ENCODE measurements at regions not wholly inside any gene's neighbourhood (a gene's known extent, or its start where the extent isn't known, plus 50 kb on each side); places are given as distances from the start of the nearest gene placed in this dataset.

DNA sequence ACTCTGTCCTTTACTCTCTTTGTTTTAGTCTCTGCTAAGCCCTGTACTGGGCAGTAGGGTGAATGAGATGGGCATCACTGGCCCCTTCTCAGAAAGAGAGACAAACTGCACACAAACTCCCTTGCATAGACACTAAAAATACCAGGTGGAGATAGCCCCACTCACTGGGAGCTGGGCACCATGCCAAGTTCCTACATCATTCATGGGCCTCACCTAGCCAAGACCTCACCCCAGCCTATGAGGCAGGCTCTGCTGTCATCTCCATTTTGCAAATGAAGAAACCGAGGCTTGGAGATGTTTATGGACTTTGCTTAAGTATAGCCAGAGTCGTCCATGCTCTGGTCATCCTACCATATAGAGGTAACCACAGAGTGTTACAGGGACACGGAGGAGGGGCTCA is 499.8 kb upstream of the CDH11 start:
- WGBS, 2 donors: 53 to 73% methylated on average over 3 of the region's 3 CpGs
- H3K36me3 ChIP-seq (replicated peaks in 1 of 2; ENCODE audit: insufficient read depth in 1 of 2, low read depth in 2 of 2): no peaks in the 10 kb centered on the region
- DNase-seq: no peak
- no peak for ATAC-seq
- H3K9me3 ChIP-seq: no peaks in the 10 kb centered on the region
- H3K4me1 ChIP-seq: no peaks in the 10 kb centered on the region
- no peak overlapping the region for H3K4me3 ChIP-seq
- H3K27me3 ChIP-seq: no peaks in the 10 kb centered on the region
- intact Hi-C loops (cut with DNase I): no loop called here
- TF ChIP-seq POLR2A (IDR thresholded peaks at IDR 0.05): no peak
- TF ChIP-seq, protein P1, sequence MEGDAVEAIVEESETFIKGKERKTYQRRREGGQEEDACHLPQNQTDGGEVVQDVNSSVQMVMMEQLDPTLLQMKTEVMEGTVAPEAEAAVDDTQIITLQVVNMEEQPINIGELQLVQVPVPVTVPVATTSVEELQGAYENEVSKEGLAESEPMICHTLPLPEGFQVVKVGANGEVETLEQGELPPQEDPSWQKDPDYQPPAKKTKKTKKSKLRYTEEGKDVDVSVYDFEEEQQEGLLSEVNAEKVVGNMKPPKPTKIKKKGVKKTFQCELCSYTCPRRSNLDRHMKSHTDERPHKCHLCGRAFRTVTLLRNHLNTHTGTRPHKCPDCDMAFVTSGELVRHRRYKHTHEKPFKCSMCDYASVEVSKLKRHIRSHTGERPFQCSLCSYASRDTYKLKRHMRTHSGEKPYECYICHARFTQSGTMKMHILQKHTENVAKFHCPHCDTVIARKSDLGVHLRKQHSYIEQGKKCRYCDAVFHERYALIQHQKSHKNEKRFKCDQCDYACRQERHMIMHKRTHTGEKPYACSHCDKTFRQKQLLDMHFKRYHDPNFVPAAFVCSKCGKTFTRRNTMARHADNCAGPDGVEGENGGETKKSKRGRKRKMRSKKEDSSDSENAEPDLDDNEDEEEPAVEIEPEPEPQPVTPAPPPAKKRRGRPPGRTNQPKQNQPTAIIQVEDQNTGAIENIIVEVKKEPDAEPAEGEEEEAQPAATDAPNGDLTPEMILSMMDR (IDR thresholded peaks at IDR 0.05): no peak
- H3K27ac ChIP-seq: no peak overlapping the region

DNA sequence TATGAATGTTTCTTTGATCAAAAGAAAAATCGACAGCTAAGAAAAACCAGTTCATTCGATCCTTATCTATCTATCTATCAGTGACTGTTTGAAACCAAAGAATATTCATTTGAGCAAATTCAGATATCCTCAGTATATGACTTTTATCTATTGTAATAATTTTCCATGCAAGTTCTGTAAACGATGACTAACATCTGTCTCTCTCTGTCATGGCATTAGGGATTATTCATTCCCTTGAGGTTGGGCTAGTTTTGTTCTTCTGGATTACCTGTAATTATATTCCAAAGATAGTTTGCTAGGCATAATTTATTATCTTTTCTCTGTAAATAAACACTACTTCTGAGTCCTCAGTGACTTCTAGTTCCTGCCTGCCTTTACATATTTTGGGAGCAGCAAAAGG is 497.7 kb upstream of the CDH11 start:
- Histone ChIP-seq H3K36me3 (replicated peaks in 1 of 2; ENCODE audit: insufficient read depth in 1 of 2, low read depth in 2 of 2) (no peaks in the 10 kb centered on the region), H3K4me3 (no peak overlapping the region), H3K4me1 (no peaks in the 10 kb centered on the region), H3K9me3 (no peaks in the 10 kb centered on the region), H3K27ac (no peak overlapping the region), H3K27me3 (no peaks in the 10 kb centered on the region)
- TF ChIP-seq, protein P1 (IDR thresholded peaks at IDR 0.05): no peak
- no peak for TF ChIP-seq POLR2A (IDR thresholded peaks at IDR 0.05)
- DNase-seq (no peak), ATAC-seq (no peak)
- 44 to 54% methylated on average over 3 of the region's 3 CpGs for WGBS, 2 donors
- intact Hi-C loops (cut with DNase I): no loop called here

DNA sequence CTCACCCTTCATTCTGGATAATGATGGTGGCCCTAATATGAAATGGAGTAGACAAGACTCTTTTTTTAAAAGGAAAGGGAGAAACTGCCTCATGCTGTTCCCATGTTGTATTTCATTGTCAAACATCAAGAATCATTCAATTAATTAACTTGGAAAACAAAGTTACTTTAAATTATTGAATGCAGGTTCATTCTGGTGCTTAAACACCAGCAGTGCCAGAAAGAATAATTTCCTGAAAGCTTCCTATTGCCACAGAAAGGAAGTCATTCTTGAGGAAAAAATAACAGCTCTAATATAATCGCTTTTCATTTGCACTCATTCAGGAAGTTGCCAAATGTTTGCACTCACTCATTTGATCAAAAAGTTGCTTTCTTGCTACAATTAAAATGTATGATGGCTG is 497.1 kb upstream of the CDH11 start:
- TF ChIP-seq, protein P1 (IDR thresholded peaks at IDR 0.05): no peak
- no peak for TF ChIP-seq POLR2A (IDR thresholded peaks at IDR 0.05)
- intact Hi-C loops (cut with DNase I): no loop called here
- no peaks in the 10 kb centered on the region for H3K9me3 ChIP-seq
- 28 to 49% methylated on average over 1 of the region's 1 CpG for WGBS, 2 donors
- DNase-seq (no peak), ATAC-seq (no peak)
- H3K4me3 ChIP-seq: no peak overlapping the region
- no peaks in the 10 kb centered on the region for H3K4me1 ChIP-seq
- H3K27me3 ChIP-seq: no peaks in the 10 kb centered on the region
- no peaks in the 10 kb centered on the region for H3K36me3 ChIP-seq (replicated peaks in 1 of 2; ENCODE audit: insufficient read depth in 1 of 2, low read depth in 2 of 2)
- no peak overlapping the region for H3K27ac ChIP-seq

DNA sequence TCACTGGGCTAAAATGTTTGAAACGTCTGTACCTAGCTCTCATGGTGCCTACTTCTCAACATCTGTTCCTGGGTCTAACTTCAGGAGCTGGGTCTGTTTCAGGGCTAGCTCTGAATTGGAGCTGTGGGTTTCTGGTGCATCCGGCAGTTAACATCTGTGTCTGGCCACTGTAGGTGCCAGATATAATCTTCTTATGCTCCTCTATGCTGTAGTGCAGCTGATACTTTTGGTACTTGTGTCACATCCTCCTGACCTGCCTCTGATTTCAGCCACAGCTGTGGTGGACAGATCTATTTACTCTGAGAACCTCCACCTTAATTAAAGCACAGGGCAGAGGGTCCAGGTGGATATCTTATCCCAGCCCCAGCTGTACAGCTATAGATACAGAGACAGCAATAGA is 496.5 kb upstream of the CDH11 start:
- no peak for DNase-seq
- TF ChIP-seq, protein P1 (IDR thresholded peaks at IDR 0.05): no peak
- TF ChIP-seq POLR2A (IDR thresholded peaks at IDR 0.05): no peak
- 40 to 47% methylated on average over 2 of the region's 2 CpGs for WGBS, 2 donors
- no peaks in the 10 kb centered on the region for H3K36me3 ChIP-seq (replicated peaks in 1 of 2; ENCODE audit: insufficient read depth in 1 of 2, low read depth in 2 of 2)
- H3K4me1 ChIP-seq: no peaks in the 10 kb centered on the region
- ATAC-seq: no peak
- no peaks in the 10 kb centered on the region for H3K9me3 ChIP-seq
- intact Hi-C loops (cut with DNase I): no loop called here
- H3K27ac ChIP-seq: no peak overlapping the region
- no peaks in the 10 kb centered on the region for H3K27me3 ChIP-seq
- H3K4me3 ChIP-seq: no peak overlapping the region

DNA sequence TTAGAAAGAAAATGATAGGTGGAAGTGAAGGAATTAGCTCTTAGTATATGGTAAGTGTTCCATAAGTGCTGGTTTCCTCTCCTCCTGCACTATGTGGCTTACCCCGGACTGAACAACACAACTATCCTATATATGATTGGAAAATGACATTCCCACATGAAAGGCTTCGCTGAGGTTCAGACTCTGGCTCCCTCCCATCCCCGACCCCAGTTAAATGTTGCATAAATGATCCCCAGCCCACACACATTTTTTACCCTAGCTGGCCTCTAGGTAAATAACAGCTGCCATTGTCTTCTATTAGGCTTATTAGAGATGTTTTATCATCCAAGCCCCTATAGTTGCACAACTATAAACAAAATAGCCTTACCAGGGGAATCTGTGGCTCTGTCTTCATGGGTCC is 495.6 kb upstream of the CDH11 start:
- H3K9me3 ChIP-seq: no peaks in the 10 kb centered on the region
- intact Hi-C loops (cut with DNase I): no loop called here
- ATAC-seq (no peak), DNase-seq (no peak)
- H3K27me3 ChIP-seq: no peaks in the 10 kb centered on the region
- H3K27ac ChIP-seq: no peak overlapping the region
- H3K36me3 ChIP-seq (replicated peaks in 1 of 2; ENCODE audit: insufficient read depth in 1 of 2, low read depth in 2 of 2): no peaks in the 10 kb centered on the region
- 32 to 39% methylated on average over 3 of the region's 3 CpGs for WGBS, 2 donors
- no peak for TF ChIP-seq POLR2A (IDR thresholded peaks at IDR 0.05)
- TF ChIP-seq, protein P1 (IDR thresholded peaks at IDR 0.05): no peak
- H3K4me1 ChIP-seq: no peaks in the 10 kb centered on the region
- no peak overlapping the region for H3K4me3 ChIP-seq
